ENCODE measurements at regions not wholly inside any gene's neighbourhood (a gene's known extent, or its start where the extent isn't known, plus 50 kb on each side); places are given as distances from the start of the nearest gene placed in this dataset.
A peak's percentile ranks its signal among the peaks of the same experiment; 100 is the strongest.
"Not testable (repeated sequence)": the region's sequence is repeated elsewhere in the genome, so short reads cannot be mapped to it uniquely, and the experiment has no call there.

DNA sequence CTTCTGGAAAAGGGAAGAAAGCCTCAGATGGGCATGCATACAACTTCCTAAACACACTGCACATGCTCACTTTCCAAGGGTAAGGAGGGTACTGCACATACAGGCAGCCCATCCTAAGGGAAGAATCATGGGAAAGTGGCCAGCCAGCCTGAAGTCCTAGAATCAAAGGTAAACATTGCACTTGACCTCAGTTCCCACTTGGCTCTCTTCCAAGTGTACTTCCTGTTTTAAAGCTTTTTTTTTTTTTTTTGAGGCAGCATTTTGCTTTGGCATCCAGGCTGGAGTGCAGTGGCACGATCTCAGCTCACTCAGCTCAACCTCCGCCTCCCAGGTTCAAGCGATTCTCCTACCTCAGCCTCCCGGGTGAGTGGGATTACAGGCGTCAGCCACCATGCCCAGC is 225.3 kb upstream of the EPHA7 start:
- Histone ChIP-seq H3K4me1 (peaks cover 0 to 25% (median 3%) of the 10 kb centered on the region in 10 experiments; a peak in 7 of 20 replicates), H3K27ac (no peak overlapping the region), H3K4me2 (peak overlapping the region in 1 of 11 experiments; percentile 44; a peak in 3 of 22 replicates), H3K9ac (no peak overlapping the region), H3K4me3 (no peak overlapping the region), H3K27me3 (no peaks in the 10 kb centered on the region), H3K9me3 (replicated peaks in 1 of 11) (peaks cover 0 to 13% (median 3%) of the 10 kb centered on the region in 11 experiments; a peak in 6 of 22 replicates), H4K20me1 (no peaks in the 10 kb centered on the region), H3K36me3 (no peaks in the 10 kb centered on the region)
- TF ChIP-seq Cebpa-rat (IDR thresholded peaks at IDR 0.05) = no peak

DNA sequence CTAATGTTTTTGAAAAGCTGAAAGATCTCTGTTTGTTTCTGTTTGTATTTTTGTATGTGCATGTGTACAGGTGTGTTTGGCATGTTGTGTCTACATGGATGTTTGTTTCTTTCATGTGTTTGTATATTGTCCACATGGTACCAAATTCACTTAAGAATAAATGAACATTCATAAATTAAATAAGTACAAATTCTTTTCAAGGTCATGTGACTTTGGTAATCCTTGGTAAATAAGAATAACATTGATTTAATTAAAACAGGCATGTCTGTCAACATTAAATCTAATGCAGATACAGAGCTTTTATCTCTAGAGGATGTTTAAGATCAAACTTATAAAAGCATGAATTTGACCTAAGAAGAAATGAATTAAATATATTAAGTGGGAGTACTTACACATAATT is 219.8 kb upstream of the EPHA7 start:
- H3K9ac ChIP-seq = no peak overlapping the region
- H3K4me3 ChIP-seq = no peak overlapping the region
- H3K27ac ChIP-seq = no peak overlapping the region
- H4K20me1 ChIP-seq = no peaks in the 10 kb centered on the region
- no peak for TF ChIP-seq Cebpa-rat (IDR thresholded peaks at IDR 0.05)
- peaks cover 0 to 18% (median 7%) of the 10 kb centered on the region in 11 experiments; a peak in 12 of 22 replicates for H3K9me3 ChIP-seq (replicated peaks in 1 of 11)
- peaks cover 0 to 16% (median 0%) of the 10 kb centered on the region in 10 experiments; a peak in 4 of 20 replicates for H3K4me1 ChIP-seq
- H3K27me3 ChIP-seq = no peaks in the 10 kb centered on the region
- H3K4me2 ChIP-seq = no peak overlapping the region
- no peaks in the 10 kb centered on the region for H3K36me3 ChIP-seq

DNA sequence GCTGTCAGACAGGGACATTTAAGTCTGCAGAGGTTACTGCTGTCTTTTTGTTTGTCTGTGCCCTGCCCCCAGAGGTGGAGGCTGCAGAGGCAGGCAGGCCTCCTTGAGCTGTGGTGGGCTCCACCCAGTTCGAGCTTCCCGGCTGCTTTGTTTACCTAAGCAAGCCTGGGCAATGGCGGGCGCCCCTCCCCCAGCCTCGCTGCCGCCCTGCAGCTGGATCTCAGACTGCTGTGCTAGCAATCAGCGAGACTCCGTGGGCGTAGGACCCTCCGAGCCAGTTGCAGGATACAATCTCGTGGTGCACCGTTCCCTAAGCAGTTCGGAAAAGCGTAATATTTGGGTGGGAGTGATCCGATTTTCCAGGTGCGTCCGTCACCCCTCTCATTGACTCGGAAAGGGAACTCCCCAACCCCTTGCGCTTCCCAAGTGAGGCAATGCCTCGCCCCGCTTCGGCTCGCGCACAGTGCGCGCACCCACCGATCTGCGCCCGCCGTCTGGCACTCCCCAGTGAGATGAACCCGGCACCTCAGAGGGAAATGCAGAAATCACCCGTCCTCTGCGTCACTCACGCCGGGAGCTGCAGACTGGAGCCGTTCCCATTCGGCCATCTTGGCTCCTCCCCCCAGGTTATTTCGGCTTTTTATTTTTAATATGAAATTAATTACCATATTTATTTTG is 217.8 kb upstream of the EPHA7 start:
- H3K27ac ChIP-seq, H4K20me1 ChIP-seq, H3K36me3 ChIP-seq, H3K4me3 ChIP-seq, H3K9ac ChIP-seq, H3K27me3 ChIP-seq, H3K4me2 ChIP-seq: not testable (repeated sequence)
- H3K4me1 ChIP-seq = peaks cover 0 to 16% (median 0%) of the 10 kb centered on the region in 10 experiments; a peak in 4 of 20 replicates
- peaks cover 0 to 10% (median 5%) of the 10 kb centered on the region in 11 experiments; a peak in 11 of 22 replicates for H3K9me3 ChIP-seq (replicated peaks in 1 of 11)

DNA sequence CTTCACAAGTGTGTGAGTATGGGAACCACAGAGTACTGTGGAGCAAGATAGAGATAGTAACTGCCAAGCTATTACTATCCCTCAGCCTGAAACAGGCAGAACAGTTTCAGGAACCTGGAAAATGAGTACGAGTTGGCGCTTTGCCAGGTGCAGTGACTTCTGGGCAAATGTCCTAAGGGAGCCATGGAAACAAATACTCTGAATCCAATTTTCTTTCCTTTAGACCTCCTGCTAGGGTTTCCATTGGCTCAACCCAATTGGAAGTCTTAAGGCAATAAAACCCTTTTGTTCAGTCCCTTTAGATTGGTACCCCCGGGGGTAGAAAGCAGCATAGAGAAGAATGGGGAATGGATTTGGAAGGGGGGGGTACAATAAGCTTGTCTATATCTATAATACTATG is 205.0 kb upstream of the EPHA7 start:
- no peaks in the 10 kb centered on the region for H3K36me3 ChIP-seq
- no peak for TF ChIP-seq Cebpa-rat (IDR thresholded peaks at IDR 0.05)

DNA sequence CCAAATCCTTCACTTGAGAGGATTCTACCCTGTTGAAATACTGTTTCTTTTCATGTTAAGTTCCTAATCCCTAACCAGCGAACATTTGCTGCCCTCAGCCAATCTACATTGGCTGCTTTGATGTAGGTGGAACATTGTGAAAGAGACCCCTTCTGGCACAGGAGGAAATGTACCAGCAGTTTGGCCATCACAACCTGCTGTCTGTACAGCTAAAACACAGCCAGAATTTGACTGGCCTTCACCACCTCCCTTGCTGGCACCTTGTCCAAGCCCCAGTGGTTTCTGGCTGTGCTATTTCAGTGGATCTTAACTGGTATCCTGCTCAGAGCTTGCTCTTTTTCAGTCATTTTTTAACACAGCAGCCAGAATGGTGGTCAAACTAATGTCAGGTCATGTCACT is 202.1 kb upstream of the EPHA7 start:
- Histone ChIP-seq H3K27ac (no peak overlapping the region), H3K9me3 (replicated peaks in 1 of 11) (peaks cover 0 to 3% (median 0%) of the 10 kb centered on the region in 11 experiments; a peak in 2 of 22 replicates), H3K4me1 (no peaks in the 10 kb centered on the region), H3K27me3 (no peaks in the 10 kb centered on the region), H3K9ac (no peak overlapping the region), H3K36me3 (no peaks in the 10 kb centered on the region), H3K4me3 (no peak overlapping the region), H3K4me2 (no peak overlapping the region), H4K20me1 (no peaks in the 10 kb centered on the region)
- TF ChIP-seq Cebpa-rat (IDR thresholded peaks at IDR 0.05) = no peak

More for the DNA sequence above, 205.0 kb upstream of the EPHA7 start:
- Histone ChIP-seq H3K27me3 (no peaks in the 10 kb centered on the region), H3K9me3 (replicated peaks in 1 of 11) (peaks cover 0 to 3% (median 0%) of the 10 kb centered on the region in 11 experiments; a peak in 2 of 22 replicates), H3K27ac (no peak overlapping the region), H3K4me3 (no peak overlapping the region), H4K20me1 (no peaks in the 10 kb centered on the region), H3K9ac (no peak overlapping the region), H3K4me2 (no peak overlapping the region), H3K4me1 (no peaks in the 10 kb centered on the region)

DNA sequence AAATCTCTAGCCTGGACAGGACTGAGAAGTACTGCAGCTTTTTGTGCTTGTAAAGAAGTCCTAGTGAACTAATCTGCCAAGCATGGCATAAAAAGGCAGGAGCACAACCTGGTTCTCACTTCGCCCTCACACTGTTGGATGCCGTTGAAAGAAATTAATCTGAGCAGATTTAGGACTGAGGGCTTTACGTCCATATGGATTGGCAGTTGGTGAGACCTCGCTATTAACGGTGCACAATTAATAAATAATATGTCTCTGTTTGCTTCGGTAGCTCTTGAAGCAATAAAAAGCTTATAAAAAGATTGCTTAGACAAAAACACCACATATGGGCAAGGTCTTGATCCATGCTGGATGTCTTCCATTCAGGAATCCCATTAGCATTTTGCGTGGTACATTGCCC is 185.6 kb upstream of the EPHA7 start:
- Histone ChIP-seq H3K27ac (no peak overlapping the region), H3K36me3 (no peaks in the 10 kb centered on the region), H3K9ac (no peak overlapping the region), H3K27me3 (no peaks in the 10 kb centered on the region), H4K20me1 (no peaks in the 10 kb centered on the region), H3K9me3 (replicated peaks in 1 of 11) (no peaks in the 10 kb centered on the region), H3K4me1 (no peaks in the 10 kb centered on the region), H3K4me2 (no peak overlapping the region), H3K4me3 (no peak overlapping the region)
- TF ChIP-seq Cebpa-rat (IDR thresholded peaks at IDR 0.05) = no peak

DNA sequence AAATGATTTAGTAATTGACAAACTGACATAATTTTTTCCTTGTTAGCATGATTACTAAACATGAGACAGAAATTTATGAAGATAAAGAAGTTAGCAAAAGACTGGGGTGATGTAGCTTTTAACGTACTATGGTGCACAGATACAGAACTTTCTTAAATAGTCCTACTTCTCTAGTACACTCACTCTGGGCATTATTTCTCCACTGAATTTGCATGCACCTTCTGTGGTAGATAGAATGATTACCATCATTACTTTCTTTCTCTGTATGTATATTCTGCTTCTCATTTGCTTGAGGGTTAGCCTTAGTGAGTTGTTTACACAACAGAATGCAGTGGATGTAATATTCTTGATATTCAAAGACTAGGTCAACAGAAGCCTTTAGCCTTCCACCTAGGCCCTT is 173.1 kb upstream of the EPHA7 start:
- Histone ChIP-seq H3K27ac (no peak overlapping the region), H3K4me1 (no peaks in the 10 kb centered on the region), H3K9me3 (replicated peaks in 1 of 11) (no peaks in the 10 kb centered on the region), H4K20me1 (no peaks in the 10 kb centered on the region), H3K9ac (no peak overlapping the region), H3K36me3 (no peaks in the 10 kb centered on the region), H3K4me3 (no peak overlapping the region), H3K4me2 (no peak overlapping the region), H3K27me3 (no peaks in the 10 kb centered on the region)
- no peak for TF ChIP-seq Cebpa-rat (IDR thresholded peaks at IDR 0.05)

DNA sequence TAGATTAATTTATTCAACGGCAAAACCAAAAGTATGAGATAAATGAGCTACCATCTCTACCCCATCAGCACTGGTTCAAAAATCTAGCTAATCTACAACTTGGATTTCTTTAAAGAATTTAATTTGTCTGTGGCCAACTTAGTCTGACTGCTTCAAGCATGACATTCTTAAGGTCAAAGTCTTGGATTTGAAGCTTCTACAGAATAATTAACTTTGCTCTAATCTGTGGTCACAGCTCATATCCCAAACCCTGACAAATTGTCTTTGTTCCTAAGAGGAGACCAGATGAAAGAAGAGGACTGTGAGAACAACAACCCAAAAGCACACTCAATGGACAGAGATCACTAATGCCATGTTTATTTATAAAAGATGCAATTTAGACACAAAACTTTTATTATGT is 166.9 kb upstream of the EPHA7 start:
- no peak for TF ChIP-seq Cebpa-rat (IDR thresholded peaks at IDR 0.05)
- Histone ChIP-seq H3K27ac (no peak overlapping the region), H3K4me3 (no peak overlapping the region), H3K9me3 (replicated peaks in 1 of 11) (no peaks in the 10 kb centered on the region), H3K9ac (no peak overlapping the region), H3K4me1 (peaks cover 0 to 5% (median 0%) of the 10 kb centered on the region in 10 experiments; a peak in 1 of 20 replicates), H3K36me3 (no peaks in the 10 kb centered on the region), H3K4me2 (no peak overlapping the region), H3K27me3 (no peaks in the 10 kb centered on the region), H4K20me1 (no peaks in the 10 kb centered on the region)

DNA sequence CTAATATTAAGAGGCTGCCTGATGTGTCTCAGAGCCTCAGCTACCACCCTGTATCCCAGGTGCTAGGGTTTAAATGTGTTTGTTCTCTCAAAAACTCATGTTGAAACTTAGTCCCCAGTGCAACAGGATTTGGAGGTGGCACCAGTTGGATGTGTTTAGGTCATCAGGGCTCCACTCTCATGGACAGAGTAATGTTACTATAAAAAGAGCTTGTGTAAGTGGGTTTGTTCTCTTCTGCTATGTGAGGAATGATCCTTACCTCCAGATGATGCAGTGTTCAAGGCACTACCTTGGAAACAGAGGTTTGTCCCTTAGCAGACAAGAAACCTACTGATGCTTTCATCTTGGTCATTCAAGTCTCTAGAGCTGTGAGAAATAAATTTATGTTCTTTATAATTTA is 164.9 kb upstream of the EPHA7 start:
- Histone ChIP-seq H4K20me1 (no peaks in the 10 kb centered on the region), H3K4me1 (peaks cover 0 to 6% (median 0%) of the 10 kb centered on the region in 10 experiments; a peak in 1 of 20 replicates)

DNA sequence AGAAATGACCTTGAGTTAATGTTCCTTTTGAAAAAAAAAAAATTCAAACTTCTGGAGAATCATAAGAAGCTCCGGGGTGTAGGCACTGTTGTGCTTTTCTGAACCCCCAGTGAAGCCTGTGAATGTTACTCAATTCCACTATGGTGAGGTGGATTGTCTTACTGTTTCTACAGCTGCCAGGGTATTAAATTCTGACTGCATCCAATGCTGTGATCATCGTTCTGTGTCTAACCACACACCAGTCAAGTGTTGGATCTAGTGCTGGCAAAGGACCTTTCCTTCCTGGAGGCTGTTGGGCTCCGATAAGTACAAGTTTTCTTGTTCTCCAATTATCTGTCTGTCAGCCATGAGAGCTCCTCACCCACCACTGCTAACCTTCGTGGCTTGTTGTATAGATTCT is 162.0 kb upstream of the EPHA7 start:
- no peak overlapping the region for H3K4me3 ChIP-seq
- no peak for TF ChIP-seq Cebpa-rat (IDR thresholded peaks at IDR 0.05)

More for the DNA sequence above, 164.9 kb upstream of the EPHA7 start:
- H3K9ac ChIP-seq = no peak overlapping the region
- no peaks in the 10 kb centered on the region for H3K36me3 ChIP-seq
- no peaks in the 10 kb centered on the region for H3K9me3 ChIP-seq (replicated peaks in 1 of 11)
- no peak overlapping the region for H3K27ac ChIP-seq
- no peak for TF ChIP-seq Cebpa-rat (IDR thresholded peaks at IDR 0.05)
- no peaks in the 10 kb centered on the region for H3K27me3 ChIP-seq
- no peak overlapping the region for H3K4me3 ChIP-seq
- H3K4me2 ChIP-seq = no peak overlapping the region

More for the DNA sequence above, 162.0 kb upstream of the EPHA7 start:
- Histone ChIP-seq H3K36me3 (no peaks in the 10 kb centered on the region), H3K9ac (no peak overlapping the region), H3K4me2 (0 out of 22 replicates have a peak overlapping the region, but pooled peaks of 1 of the 11 experiments have one; percentile 14), H3K27me3 (no peaks in the 10 kb centered on the region), H3K27ac (no peak overlapping the region), H3K9me3 (replicated peaks in 1 of 11) (no peaks in the 10 kb centered on the region), H3K4me1 (peaks cover 0 to 6% (median 0%) of the 10 kb centered on the region in 10 experiments; a peak in 1 of 20 replicates), H4K20me1 (no peaks in the 10 kb centered on the region)
